MCF 10A (cell line): ENCODE measurements at regions not wholly inside any gene's neighbourhood (a gene's known extent, or its start where the extent isn't known, plus 50 kb on each side); places are given as distances from the start of the nearest gene placed in this dataset.
A peak's percentile ranks its signal among the peaks of the same experiment; 100 is the strongest.

Experiments used
- BruUV-seq: library from RNA; stranded (reverse); fragments of 400-500 nt; replicated peaks from 2 replicates; lab custom pipeline; 2021; lab: Mats Ljungman, UMichigan
- CTCF ChIA-PET: fragments of 300-600 bp; sonication (Branson Sonifier 250); formaldehyde crosslinking; extraction: SDS; loops from one replicate; lab custom pipeline; 2021; ENCODE audit warnings: antibody characterized with exemption, inconsistent platforms; lab: Yijun Ruan, JAX
- POLR2A ChIA-PET: fragments of 300-600, 350-650 bp; sonication (Branson Sonifier 250); formaldehyde crosslinking; extraction: SDS; loops from one replicate; lab custom pipeline; 2020; ENCODE audit warnings: antibody characterized with exemption, inconsistent platforms; lab: Yijun Ruan, JAX
- DNase-seq: peaks from one replicate; pipeline ENCODE4 v3.0.0-alpha.2; 2018; ENCODE audit not compliant: unreplicated experiment
- H3K27ac Mint-ChIP-seq: one replicate; pipeline ENCODE4 v1.8.0; 2022; ENCODE audit warnings: mild to moderate bottlenecking, low read depth, mixed read lengths; ENCODE audit not compliant: unreplicated experiment
- H3K27me3 Mint-ChIP-seq: one replicate; pipeline ENCODE4 v1.8.0; 2022; ENCODE audit warnings: mixed read lengths; ENCODE audit not compliant: insufficient read depth, unreplicated experiment
- H3K36me3 Mint-ChIP-seq: one replicate; pipeline ENCODE4 v1.8.0; 2022; ENCODE audit warnings: mild to moderate bottlenecking, moderate library complexity, mixed read lengths; ENCODE audit not compliant: insufficient read depth, unreplicated experiment
- H3K4me1 Mint-ChIP-seq: one replicate; pipeline ENCODE4 v1.8.0; 2022; ENCODE audit warnings: mixed read lengths; ENCODE audit not compliant: insufficient read depth, unreplicated experiment
- H3K4me3 Mint-ChIP-seq: one replicate; pipeline ENCODE4 v1.8.0; 2022; ENCODE audit warnings: mild to moderate bottlenecking, moderate library complexity, mixed read lengths; ENCODE audit not compliant: unreplicated experiment
- H3K9me3 Mint-ChIP-seq: one replicate; pipeline ENCODE4 v1.8.0; 2022; ENCODE audit warnings: mixed read lengths; ENCODE audit not compliant: unreplicated experiment
- CTCF ChIP-seq: fragments of 200-600 bp; IDR thresholded peaks from one replicate; pipeline ENCODE4 v1.8.0; 2022; ENCODE audit warnings: antibody characterized with exemption, mild to moderate bottlenecking; ENCODE audit not compliant: unreplicated experiment
- intact Hi-C: fragments of 100-400 bp; cut with micrococcal nuclease; formaldehyde crosslinking; loops from 2 replicates; pipeline ENCODE4 v1.14.1; 2022

- BruUV-seq = no TSS peak
- no peaks in the 10 kb centered on the region for H3K4me1 Mint-ChIP-seq
- ChIA-PET CTCF (interaction anchor here (0.7 to 3.6 kb wide), 5 partner anchors 45 to 1428 kb away, joined by 3 to 26 read pairs (median 4); no protein-coding TSS in a partner anchor), POLR2A (no interaction called here)
- TF ChIP-seq CTCF = no peak
- H3K36me3 Mint-ChIP-seq = no peaks in the 10 kb centered on the region
- no peak overlapping the region for H3K4me3 Mint-ChIP-seq
- no peaks in the 10 kb centered on the region for H3K9me3 Mint-ChIP-seq
- DNase-seq = no peak
- no peak overlapping the region for H3K27ac Mint-ChIP-seq
- H3K27me3 Mint-ChIP-seq = peaks cover 14% of the 10 kb centered on the region
- intact Hi-C loops = loop anchor here (5.0 kb wide), 2 partner anchors 640 to 865 kb away; no protein-coding TSS in a partner anchor
These were observed 297.7 kb downstream of the AEBP2 start for GRCh38 chr12:19737019-19737418.

GRCh38 chr12:19739195-19739776, 300.0 kb downstream of the AEBP2 start:
- intact Hi-C loops = loop anchor here (1.0 to 5.0 kb wide), 5 partner anchors 154 to 863 kb away; no protein-coding TSS in a partner anchor
- Mint-ChIP-seq H3K4me3 (no peak overlapping the region), H3K9me3 (no peaks in the 10 kb centered on the region), H3K27ac (no peak overlapping the region), H3K4me1 (no peaks in the 10 kb centered on the region), H3K36me3 (no peaks in the 10 kb centered on the region), H3K27me3 (peaks cover 22% of the 10 kb centered on the region)
- peak; percentile 57 for TF ChIP-seq CTCF
- no TSS peak for BruUV-seq
- POLR2A ChIA-PET = no interaction called here
- CTCF ChIA-PET = interaction anchor here (0.6 to 4.9 kb wide), 40 partner anchors 8 to 865 kb away, joined by 3 to 36 read pairs (median 4); no protein-coding TSS in a partner anchor
- DNase-seq = peak; percentile 75

- POLR2A ChIA-PET = interaction anchor here (0.5 kb wide), 1 partner anchor 151 kb away, joined by 4 read pairs; no protein-coding TSS in a partner anchor
- Mint-ChIP-seq H3K4me3 (no peak overlapping the region), H3K4me1 (peaks cover 6% of the 10 kb centered on the region), H3K27ac (no peak overlapping the region), H3K27me3 (peaks cover 25% of the 10 kb centered on the region), H3K9me3 (no peaks in the 10 kb centered on the region), H3K36me3 (no peaks in the 10 kb centered on the region)
- DNase-seq = no peak
- CTCF ChIA-PET = interaction anchor here (0.7 to 4.9 kb wide), 13 partner anchors 9 to 480 kb away, joined by 3 to 36 read pairs (median 6); no protein-coding TSS in a partner anchor
- no peak for TF ChIP-seq CTCF
- BruUV-seq = no TSS peak
- intact Hi-C loops = no loop called here
These were observed 301.3 kb downstream of the AEBP2 start for GRCh38 chr12:19740472-19741131.

- no peak overlapping the region for H3K4me3 Mint-ChIP-seq
- peaks cover 25% of the 10 kb centered on the region for H3K27me3 Mint-ChIP-seq
- POLR2A ChIA-PET = no interaction called here
- H3K27ac Mint-ChIP-seq = no peak overlapping the region
- TF ChIP-seq CTCF = no peak
- DNase-seq = no peak
- no peaks in the 10 kb centered on the region for H3K9me3 Mint-ChIP-seq
- CTCF ChIA-PET = interaction anchor here (0.5 to 4.9 kb wide), 7 partner anchors 9 to 622 kb away, joined by 3 to 36 read pairs (median 6); no protein-coding TSS in a partner anchor
- intact Hi-C loops = no loop called here
- H3K4me1 Mint-ChIP-seq = peaks cover 6% of the 10 kb centered on the region
- H3K36me3 Mint-ChIP-seq = no peaks in the 10 kb centered on the region
- no TSS peak for BruUV-seq
These were observed 301.8 kb downstream of the AEBP2 start for GRCh38 chr12:19741132-19741489.
